GM23338 (cell line): ENCODE measurements at regions not wholly inside any gene's neighbourhood (a gene's known extent, or its start where the extent isn't known, plus 50 kb on each side); places are given as distances from the start of the nearest gene placed in this dataset.

Experiments used
- ATAC-seq: fragments of 200-7000 bp; cut with Tn5 transposase; 3 replicates; pipeline ENCODE4 v1.9.1; 2020
- DNase-seq: peaks from one replicate; pipeline ENCODE4 v3.0.0-alpha.2; 2015; ENCODE audit warnings: low spot score
- H2AFZ ChIP-seq: fragments of 200-600 bp; sonication (generic); 2 replicates; pipeline ENCODE4 v1.8.0; 2016; ENCODE audit warnings: antibody characterized with exemption, mild to moderate bottlenecking, moderate library complexity
- H3F3A ChIP-seq: fragments of 200-600 bp; sonication (generic); replicated peaks from 2 replicates; pipeline ENCODE4 v1.8.0; 2017; ENCODE audit warnings: antibody characterized with exemption, mixed run types, low read depth
- H3K27ac ChIP-seq: fragments of 200-600 bp; sonication (generic); 2 replicates; pipeline ENCODE4 v1.6.1; 2016; ENCODE audit warnings: low read depth
- H3K27me3 ChIP-seq: fragments of 200-600 bp; sonication (generic); 2 replicates; pipeline ENCODE4 v1.8.0; 2016; ENCODE audit warnings: mild to moderate bottlenecking, mixed run types, moderate library complexity; ENCODE audit not compliant: insufficient read depth
- H3K36me3 ChIP-seq: fragments of 200-600 bp; sonication (generic); 2 replicates; pipeline ENCODE4 v1.8.0; 2016; ENCODE audit warnings: mild to moderate bottlenecking; ENCODE audit not compliant: insufficient read depth
- H3K4me1 ChIP-seq: fragments of 200-600 bp; sonication (generic); 2 replicates; pipeline ENCODE4 v1.8.0; 2016; ENCODE audit warnings: mild to moderate bottlenecking, moderate library complexity; ENCODE audit not compliant: insufficient read depth
- H3K4me2 ChIP-seq: fragments of 200-600 bp; sonication (generic); 2 replicates; pipeline ENCODE4 v1.7.1; 2017; ENCODE audit warnings: mixed run types
- H3K4me3 ChIP-seq: fragments of 200-600 bp; sonication (generic); 2 replicates; pipeline ENCODE4 v1.6.1; 2016; ENCODE audit warnings: mixed run types
- H3K79me2 ChIP-seq: fragments of 200-600 bp; sonication (generic); replicated peaks from 2 replicates; pipeline ENCODE4 v1.8.0; 2017; ENCODE audit warnings: mild to moderate bottlenecking; ENCODE audit not compliant: insufficient read depth
- H3K9me2 ChIP-seq: fragments of 200-600 bp; sonication (generic); 2 replicates; pipeline ENCODE4 v1.8.0; 2017; ENCODE audit not compliant: insufficient read depth
- H4K20me1 ChIP-seq: fragments of 200-600 bp; sonication (generic); replicated peaks from 2 replicates; pipeline ENCODE4 v1.8.0; 2017; ENCODE audit warnings: mild to moderate bottlenecking; ENCODE audit not compliant: insufficient read depth
- H3K27ac Mint-ChIP-seq: 2 replicates; pipeline ENCODE4 v1.8.0; 2020; ENCODE audit warnings: inconsistent platforms, mild to moderate bottlenecking, moderate library complexity, mixed read lengths
- H3K27me3 Mint-ChIP-seq: 3 replicates; pipeline ENCODE4 v1.8.0; 2022; ENCODE audit warnings: low read depth, mild to moderate bottlenecking, moderate library complexity, mixed read lengths, inconsistent platforms; ENCODE audit not compliant: insufficient read depth, poor library complexity
- H3K36me3 Mint-ChIP-seq: 3 replicates; pipeline ENCODE4 v1.8.0; 2021; ENCODE audit warnings: low read depth, mild to moderate bottlenecking, inconsistent platforms, moderate library complexity, mixed read lengths
- H3K4me1 Mint-ChIP-seq: 3 replicates; pipeline ENCODE4 v1.8.0; 2020; ENCODE audit warnings: mild to moderate bottlenecking, inconsistent platforms, mixed read lengths
- H3K4me3 Mint-ChIP-seq: 3 replicates; pipeline ENCODE4 v1.8.0; 2021; ENCODE audit warnings: moderate library complexity, mild to moderate bottlenecking, inconsistent platforms, mixed read lengths
- H3K9me3 Mint-ChIP-seq: 3 replicates; pipeline ENCODE4 v1.8.0; 2020; ENCODE audit warnings: moderate library complexity, mild to moderate bottlenecking, inconsistent platforms, mixed read lengths
- CREB1 ChIP-seq: fragments of 250-450 bp; sonication (Bioruptor Pico); IDR thresholded peaks from 2 replicates; pipeline ENCODE4 v1.5.0; 2020; ENCODE audit warnings: low read depth, mild to moderate bottlenecking, moderate library complexity
- EZH2phosphoT487 ChIP-seq: fragments of 200-600 bp; sonication (generic); IDR thresholded peaks from one replicate; pipeline ENCODE4 v1.8.1; 2018; ENCODE audit warnings: antibody characterized with exemption; ENCODE audit not compliant: unreplicated experiment
- NANOG ChIP-seq: IDR thresholded peaks from 2 replicates; pipeline ENCODE4 v1.6.1; 2016; ENCODE audit warnings: antibody characterized with exemption, borderline replicate concordance
- POLR2AphosphoS5 ChIP-seq: IDR thresholded peaks from 2 replicates; pipeline ENCODE4 v1.6.1; 2016; ENCODE audit warnings: antibody characterized with exemption, low read depth
- STAT1 ChIP-seq: IDR thresholded peaks from one replicate; pipeline ENCODE4 v1.6.1; 2016; ENCODE audit warnings: antibody characterized with exemption; ENCODE audit not compliant: unreplicated experiment
- ZNF114 ChIP-seq: fragments of 250-450 bp; sonication (Bioruptor Pico); IDR thresholded peaks from 2 replicates; pipeline ENCODE4 v1.5.0; 2020; ENCODE audit warnings: mild to moderate bottlenecking, moderate library complexity
- ZNF331 ChIP-seq: fragments of 250-450 bp; sonication (Bioruptor Pico); IDR thresholded peaks from 2 replicates; pipeline ENCODE4 v1.5.0; 2020; ENCODE audit warnings: low read depth, mild to moderate bottlenecking, moderate library complexity
- TF ChIP-seq, protein P1 (sequence below): fragments of 250-450 bp; sonication (Bioruptor Pico); IDR thresholded peaks from 2 replicates; pipeline ENCODE4 v1.5.0; 2020; ENCODE audit warnings: mild to moderate bottlenecking, moderate library complexity
- TF ChIP-seq, protein P2 (sequence below): IDR thresholded peaks from 2 replicates; pipeline ENCODE4 v1.6.1; 2016; ENCODE audit warnings: antibody characterized with exemption
- TF ChIP-seq, protein P3 (sequence below), 2 experiments: fragments of 200-600 bp in 1 of 2; sonication (generic) in 1 of 2; conservative IDR thresholded peaks; 2 replicates each; pipeline versions ENCODE4 v1.5.1 to v1.6.1; 2016 to 2017; ENCODE audit warnings: antibody characterized with exemption in 2 of 2, low read depth in 2 of 2, mild to moderate bottlenecking in 2 of 2, moderate library complexity in 1 of 2
- TF ChIP-seq, protein P4 (sequence below): IDR thresholded peaks from one replicate; pipeline ENCODE4 v1.6.1; 2018; ENCODE audit warnings: antibody characterized with exemption; ENCODE audit not compliant: unreplicated experiment

DNA sequence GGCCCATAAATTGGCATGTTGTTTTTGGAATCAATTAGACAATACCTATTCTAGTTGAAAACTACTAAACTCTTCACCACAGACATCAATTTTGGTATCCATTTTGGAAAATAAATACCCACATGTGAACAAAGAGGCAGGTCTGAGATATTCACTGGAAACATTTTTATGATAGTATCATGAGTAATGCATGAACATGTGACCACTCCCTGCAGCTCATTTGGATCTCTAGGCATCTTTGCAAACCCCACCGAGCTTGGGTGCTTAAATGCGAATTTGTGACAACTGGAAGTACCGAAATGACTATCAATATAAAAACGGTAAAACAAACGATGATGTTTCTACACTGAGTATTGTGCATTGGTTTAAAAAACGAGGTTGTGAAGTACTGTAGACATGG is 285.2 kb downstream of the IRF8 start:
- H3K27me3 ChIP-seq = no peaks in the 10 kb centered on the region
- no peak overlapping the region for H3K4me3 ChIP-seq
- H3K4me1 ChIP-seq = no peaks in the 10 kb centered on the region
- H3K27me3 Mint-ChIP-seq = peaks cover 4% of the 10 kb centered on the region
- H4K20me1 ChIP-seq = no peaks in the 10 kb centered on the region
- ATAC-seq (no peak), DNase-seq (no peak)
- TF ChIP-seq, protein P1, sequence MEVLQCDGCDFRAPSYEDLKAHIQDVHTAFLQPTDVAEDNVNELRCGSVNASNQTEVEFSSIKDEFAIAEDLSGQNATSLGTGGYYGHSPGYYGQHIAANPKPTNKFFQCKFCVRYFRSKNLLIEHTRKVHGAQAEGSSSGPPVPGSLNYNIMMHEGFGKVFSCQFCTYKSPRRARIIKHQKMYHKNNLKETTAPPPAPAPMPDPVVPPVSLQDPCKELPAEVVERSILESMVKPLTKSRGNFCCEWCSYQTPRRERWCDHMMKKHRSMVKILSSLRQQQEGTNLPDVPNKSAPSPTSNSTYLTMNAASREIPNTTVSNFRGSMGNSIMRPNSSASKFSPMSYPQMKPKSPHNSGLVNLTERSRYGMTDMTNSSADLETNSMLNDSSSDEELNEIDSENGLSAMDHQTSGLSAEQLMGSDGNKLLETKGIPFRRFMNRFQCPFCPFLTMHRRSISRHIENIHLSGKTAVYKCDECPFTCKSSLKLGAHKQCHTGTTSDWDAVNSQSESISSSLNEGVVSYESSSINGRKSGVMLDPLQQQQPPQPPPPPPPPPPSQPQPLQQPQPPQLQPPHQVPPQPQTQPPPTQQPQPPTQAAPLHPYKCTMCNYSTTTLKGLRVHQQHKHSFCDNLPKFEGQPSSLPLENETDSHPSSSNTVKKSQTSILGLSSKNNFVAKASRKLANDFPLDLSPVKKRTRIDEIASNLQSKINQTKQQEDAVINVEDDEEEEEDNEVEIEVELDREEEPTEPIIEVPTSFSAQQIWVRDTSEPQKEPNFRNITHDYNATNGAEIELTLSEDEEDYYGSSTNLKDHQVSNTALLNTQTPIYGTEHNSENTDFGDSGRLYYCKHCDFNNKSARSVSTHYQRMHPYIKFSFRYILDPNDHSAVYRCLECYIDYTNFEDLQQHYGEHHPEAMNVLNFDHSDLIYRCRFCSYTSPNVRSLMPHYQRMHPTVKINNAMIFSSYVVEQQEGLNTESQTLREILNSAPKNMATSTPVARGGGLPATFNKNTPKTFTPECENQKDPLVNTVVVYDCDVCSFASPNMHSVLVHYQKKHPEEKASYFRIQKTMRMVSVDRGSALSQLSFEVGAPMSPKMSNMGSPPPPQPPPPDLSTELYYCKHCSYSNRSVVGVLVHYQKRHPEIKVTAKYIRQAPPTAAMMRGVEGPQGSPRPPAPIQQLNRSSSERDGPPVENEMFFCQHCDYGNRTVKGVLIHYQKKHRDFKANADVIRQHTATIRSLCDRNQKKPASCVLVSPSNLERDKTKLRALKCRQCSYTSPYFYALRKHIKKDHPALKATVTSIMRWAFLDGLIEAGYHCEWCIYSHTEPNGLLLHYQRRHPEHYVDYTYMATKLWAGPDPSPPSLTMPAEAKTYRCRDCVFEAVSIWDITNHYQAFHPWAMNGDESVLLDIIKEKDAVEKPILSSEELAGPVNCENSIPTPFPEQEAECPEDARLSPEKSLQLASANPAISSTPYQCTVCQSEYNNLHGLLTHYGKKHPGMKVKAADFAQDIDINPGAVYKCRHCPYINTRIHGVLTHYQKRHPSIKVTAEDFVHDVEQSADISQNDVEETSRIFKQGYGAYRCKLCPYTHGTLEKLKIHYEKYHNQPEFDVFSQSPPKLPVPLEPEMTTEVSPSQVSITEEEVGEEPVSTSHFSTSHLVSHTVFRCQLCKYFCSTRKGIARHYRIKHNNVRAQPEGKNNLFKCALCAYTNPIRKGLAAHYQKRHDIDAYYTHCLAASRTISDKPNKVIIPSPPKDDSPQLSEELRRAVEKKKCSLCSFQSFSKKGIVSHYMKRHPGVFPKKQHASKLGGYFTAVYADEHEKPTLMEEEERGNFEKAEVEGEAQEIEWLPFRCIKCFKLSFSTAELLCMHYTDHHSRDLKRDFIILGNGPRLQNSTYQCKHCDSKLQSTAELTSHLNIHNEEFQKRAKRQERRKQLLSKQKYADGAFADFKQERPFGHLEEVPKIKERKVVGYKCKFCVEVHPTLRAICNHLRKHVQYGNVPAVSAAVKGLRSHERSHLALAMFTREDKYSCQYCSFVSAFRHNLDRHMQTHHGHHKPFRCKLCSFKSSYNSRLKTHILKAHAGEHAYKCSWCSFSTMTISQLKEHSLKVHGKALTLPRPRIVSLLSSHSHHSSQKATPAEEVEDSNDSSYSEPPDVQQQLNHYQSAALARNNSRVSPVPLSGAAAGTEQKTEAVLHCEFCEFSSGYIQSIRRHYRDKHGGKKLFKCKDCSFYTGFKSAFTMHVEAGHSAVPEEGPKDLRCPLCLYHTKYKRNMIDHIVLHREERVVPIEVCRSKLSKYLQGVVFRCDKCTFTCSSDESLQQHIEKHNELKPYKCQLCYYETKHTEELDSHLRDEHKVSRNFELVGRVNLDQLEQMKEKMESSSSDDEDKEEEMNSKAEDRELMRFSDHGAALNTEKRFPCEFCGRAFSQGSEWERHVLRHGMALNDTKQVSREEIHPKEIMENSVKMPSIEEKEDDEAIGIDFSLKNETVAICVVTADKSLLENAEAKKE (CRISPR knock-in tag) = no peak
- no peak for TF ChIP-seq EZH2phosphoT487
- TF ChIP-seq, protein P2, sequence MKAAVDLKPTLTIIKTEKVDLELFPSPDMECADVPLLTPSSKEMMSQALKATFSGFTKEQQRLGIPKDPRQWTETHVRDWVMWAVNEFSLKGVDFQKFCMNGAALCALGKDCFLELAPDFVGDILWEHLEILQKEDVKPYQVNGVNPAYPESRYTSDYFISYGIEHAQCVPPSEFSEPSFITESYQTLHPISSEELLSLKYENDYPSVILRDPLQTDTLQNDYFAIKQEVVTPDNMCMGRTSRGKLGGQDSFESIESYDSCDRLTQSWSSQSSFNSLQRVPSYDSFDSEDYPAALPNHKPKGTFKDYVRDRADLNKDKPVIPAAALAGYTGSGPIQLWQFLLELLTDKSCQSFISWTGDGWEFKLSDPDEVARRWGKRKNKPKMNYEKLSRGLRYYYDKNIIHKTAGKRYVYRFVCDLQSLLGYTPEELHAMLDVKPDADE = no peak
- no peak for TF ChIP-seq ZNF114 (CRISPR knock-in tag)
- TF ChIP-seq, protein P3, sequence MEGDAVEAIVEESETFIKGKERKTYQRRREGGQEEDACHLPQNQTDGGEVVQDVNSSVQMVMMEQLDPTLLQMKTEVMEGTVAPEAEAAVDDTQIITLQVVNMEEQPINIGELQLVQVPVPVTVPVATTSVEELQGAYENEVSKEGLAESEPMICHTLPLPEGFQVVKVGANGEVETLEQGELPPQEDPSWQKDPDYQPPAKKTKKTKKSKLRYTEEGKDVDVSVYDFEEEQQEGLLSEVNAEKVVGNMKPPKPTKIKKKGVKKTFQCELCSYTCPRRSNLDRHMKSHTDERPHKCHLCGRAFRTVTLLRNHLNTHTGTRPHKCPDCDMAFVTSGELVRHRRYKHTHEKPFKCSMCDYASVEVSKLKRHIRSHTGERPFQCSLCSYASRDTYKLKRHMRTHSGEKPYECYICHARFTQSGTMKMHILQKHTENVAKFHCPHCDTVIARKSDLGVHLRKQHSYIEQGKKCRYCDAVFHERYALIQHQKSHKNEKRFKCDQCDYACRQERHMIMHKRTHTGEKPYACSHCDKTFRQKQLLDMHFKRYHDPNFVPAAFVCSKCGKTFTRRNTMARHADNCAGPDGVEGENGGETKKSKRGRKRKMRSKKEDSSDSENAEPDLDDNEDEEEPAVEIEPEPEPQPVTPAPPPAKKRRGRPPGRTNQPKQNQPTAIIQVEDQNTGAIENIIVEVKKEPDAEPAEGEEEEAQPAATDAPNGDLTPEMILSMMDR (conservative IDR thresholded peaks at IDR 0.05; ENCODE audit: low read depth in 2 of 2) = no peak
- no peak for TF ChIP-seq POLR2AphosphoS5
- no peak for TF ChIP-seq NANOG
- TF ChIP-seq CREB1 (CRISPR knock-in tag) = no peak
- TF ChIP-seq STAT1 = no peak
- no peak for TF ChIP-seq ZNF331
- TF ChIP-seq, protein P4, sequence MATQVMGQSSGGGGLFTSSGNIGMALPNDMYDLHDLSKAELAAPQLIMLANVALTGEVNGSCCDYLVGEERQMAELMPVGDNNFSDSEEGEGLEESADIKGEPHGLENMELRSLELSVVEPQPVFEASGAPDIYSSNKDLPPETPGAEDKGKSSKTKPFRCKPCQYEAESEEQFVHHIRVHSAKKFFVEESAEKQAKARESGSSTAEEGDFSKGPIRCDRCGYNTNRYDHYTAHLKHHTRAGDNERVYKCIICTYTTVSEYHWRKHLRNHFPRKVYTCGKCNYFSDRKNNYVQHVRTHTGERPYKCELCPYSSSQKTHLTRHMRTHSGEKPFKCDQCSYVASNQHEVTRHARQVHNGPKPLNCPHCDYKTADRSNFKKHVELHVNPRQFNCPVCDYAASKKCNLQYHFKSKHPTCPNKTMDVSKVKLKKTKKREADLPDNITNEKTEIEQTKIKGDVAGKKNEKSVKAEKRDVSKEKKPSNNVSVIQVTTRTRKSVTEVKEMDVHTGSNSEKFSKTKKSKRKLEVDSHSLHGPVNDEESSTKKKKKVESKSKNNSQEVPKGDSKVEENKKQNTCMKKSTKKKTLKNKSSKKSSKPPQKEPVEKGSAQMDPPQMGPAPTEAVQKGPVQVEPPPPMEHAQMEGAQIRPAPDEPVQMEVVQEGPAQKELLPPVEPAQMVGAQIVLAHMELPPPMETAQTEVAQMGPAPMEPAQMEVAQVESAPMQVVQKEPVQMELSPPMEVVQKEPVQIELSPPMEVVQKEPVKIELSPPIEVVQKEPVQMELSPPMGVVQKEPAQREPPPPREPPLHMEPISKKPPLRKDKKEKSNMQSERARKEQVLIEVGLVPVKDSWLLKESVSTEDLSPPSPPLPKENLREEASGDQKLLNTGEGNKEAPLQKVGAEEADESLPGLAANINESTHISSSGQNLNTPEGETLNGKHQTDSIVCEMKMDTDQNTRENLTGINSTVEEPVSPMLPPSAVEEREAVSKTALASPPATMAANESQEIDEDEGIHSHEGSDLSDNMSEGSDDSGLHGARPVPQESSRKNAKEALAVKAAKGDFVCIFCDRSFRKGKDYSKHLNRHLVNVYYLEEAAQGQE = no peak
- H3K36me3 Mint-ChIP-seq = no peaks in the 10 kb centered on the region
- H3K36me3 ChIP-seq = no peaks in the 10 kb centered on the region
- H3K9me3 Mint-ChIP-seq = no peaks in the 10 kb centered on the region; the same call in 2 of the 3 replicates
- H2AFZ ChIP-seq = no peak overlapping the region
- H3K4me3 Mint-ChIP-seq = no peak overlapping the region
- H3F3A ChIP-seq = no peaks in the 10 kb centered on the region
- H3K27ac ChIP-seq = no peak overlapping the region
- H3K9me2 ChIP-seq = no peaks in the 10 kb centered on the region
- no peak overlapping the region for H3K27ac Mint-ChIP-seq
- H3K79me2 ChIP-seq = no peaks in the 10 kb centered on the region
- H3K4me2 ChIP-seq = no peak overlapping the region
- no peaks in the 10 kb centered on the region for H3K4me1 Mint-ChIP-seq
